Lung (tissue), 11 donors: ENCODE measurements at regions not wholly inside any gene's neighbourhood (a gene's known extent, or its start where the extent isn't known, plus 50 kb on each side); places are given as distances from the start of the nearest gene placed in this dataset.

Source experiments
- ATAC-seq: fragments of 200-7000 bp; cut with Tn5 transposase; one replicate; pipeline ENCODE4 v1.9.1; 2020; ENCODE audit warnings: moderate number of reproducible peaks; ENCODE audit not compliant: insufficient read depth, low FRiP score
- DNase-seq, 3 donors: peaks; one replicate each; pipeline ENCODE4 v3.0.0-alpha.2; 2013 to 2017
- H3K27ac ChIP-seq, 2 donors: one replicate each; pipeline ENCODE4 v1.5.1; 2013; ENCODE audit warnings: mild to moderate bottlenecking in 2 of 2, moderate library complexity in 2 of 2, control low read depth in 1 of 2, inconsistent platforms in 1 of 2, low read depth in 1 of 2, low read length in 1 of 2
- H3K27me3 ChIP-seq, 3 donors: one replicate each; pipeline ENCODE4 v1.5.1; 2013; ENCODE audit warnings: low read length in 2 of 3; ENCODE audit not compliant: control insufficient read depth in 3 of 3, insufficient read depth in 3 of 3
- H3K36me3 ChIP-seq, 4 donors: one replicate each; pipeline ENCODE4 v1.5.1; 2013; ENCODE audit warnings: low read length in 4 of 4, mild to moderate bottlenecking in 1 of 4, moderate library complexity in 1 of 4; ENCODE audit not compliant: control insufficient read depth in 4 of 4, insufficient read depth in 4 of 4
- H3K4me1 ChIP-seq, 5 donors: one replicate each; pipeline ENCODE4 v1.5.1; 2013; ENCODE audit warnings: low read length in 5 of 5, mild to moderate bottlenecking in 2 of 5, moderate library complexity in 1 of 5; ENCODE audit not compliant: control insufficient read depth in 5 of 5, insufficient read depth in 5 of 5
- H3K4me3 ChIP-seq: one replicate; pipeline ENCODE4 v1.5.1; 2013; ENCODE audit warnings: mild to moderate bottlenecking, control low read depth, moderate library complexity
- H3K9ac ChIP-seq, 2 donors: one replicate each; pipeline ENCODE4 v1.5.1; 2013; ENCODE audit warnings: low read length in 2 of 2, control low read depth in 1 of 2; ENCODE audit not compliant: insufficient read depth in 1 of 2
- H3K9me3 ChIP-seq, 4 donors: one replicate each; pipeline ENCODE4 v1.5.1; 2013; ENCODE audit warnings: low read length in 3 of 4, mild to moderate bottlenecking in 1 of 4, moderate library complexity in 1 of 4; ENCODE audit not compliant: control insufficient read depth in 4 of 4, insufficient read depth in 3 of 4
- CTCF ChIP-seq: IDR thresholded peaks from 2 replicates; pipeline ENCODE4 v1.5.1; 2012; ENCODE audit warnings: mild to moderate bottlenecking; ENCODE audit errors: control extremely low read depth, extremely low read depth
- WGBS, 2 donors: extraction: QIAGEN DNeasy Blood & Tissue Kit; methylation state at CpG; one replicate each; pipeline ENCODE4 v1.1.7; 2013; 5-methylcytosine and 5-hydroxymethylcytosine counted together
- donor health status: control.
- donor health status: control.
- donor health status: Bipolar disorder and iron deficiency.
- donor health status: healthy.
- donor health status: DM: yes; HTN: yes; CAD: no.

- no peak for TF ChIP-seq CTCF
- Histone ChIP-seq H3K9me3 (peaks cover 0 to 4% (median under 1%) of the 10 kb centered on the region in 4 donors), H3K27ac (no peak overlapping the region), H3K27me3 (no peaks in the 10 kb centered on the region), H3K4me3 (no peak overlapping the region), H3K36me3 (no peaks in the 10 kb centered on the region), H3K4me1 (no peaks in the 10 kb centered on the region), H3K9ac (no peak overlapping the region)
- 82 to 84% methylated on average over 4 of the region's 4 CpGs for WGBS, 2 donors
- ATAC-seq (no peak), DNase-seq (no peak)
Observed at GRCh38 chr20:16678779-16679178, 51.0 kb upstream of the SNRPB2 start.

GRCh38 chr20:16676891-16677290 lies 52.9 kb upstream of the SNRPB2 start:
- no peaks in the 10 kb centered on the region for H3K27me3 ChIP-seq
- H3K4me3 ChIP-seq, result no peak overlapping the region
- ATAC-seq (no peak), DNase-seq (no peak)
- no peak overlapping the region for H3K27ac ChIP-seq
- H3K36me3 ChIP-seq, result no peaks in the 10 kb centered on the region
- TF ChIP-seq CTCF, result no peak
- H3K4me1 ChIP-seq, result no peaks in the 10 kb centered on the region
- H3K9ac ChIP-seq, result no peak overlapping the region
- peaks cover 0 to 4% (median 2%) of the 10 kb centered on the region in 4 donors for H3K9me3 ChIP-seq
- 0 to 48% methylated on average over 1 of the region's 1 CpG for WGBS, 2 donors

- Histone ChIP-seq H3K36me3 (no peaks in the 10 kb centered on the region), H3K9ac (no peak overlapping the region), H3K4me3 (no peak overlapping the region), H3K27me3 (no peaks in the 10 kb centered on the region), H3K9me3 (peaks cover 0 to 4% (median 2%) of the 10 kb centered on the region in 4 donors), H3K27ac (no peak overlapping the region), H3K4me1 (no peaks in the 10 kb centered on the region)
- TF ChIP-seq CTCF, result no peak
- ATAC-seq (no peak), DNase-seq (no peak)
- WGBS, 2 donors, result 89 to 95% methylated on average over 4 of the region's 4 CpGs
Observed at GRCh38 chr20:16675001-16675564, 54.7 kb upstream of the SNRPB2 start.

- Histone ChIP-seq H3K4me3 (no peak overlapping the region), H3K27me3 (no peaks in the 10 kb centered on the region), H3K4me1 (no peaks in the 10 kb centered on the region), H3K9ac (no peak overlapping the region), H3K36me3 (no peaks in the 10 kb centered on the region), H3K9me3 (peaks cover 0 to 4% (median 2%) of the 10 kb centered on the region in 4 donors), H3K27ac (no peak overlapping the region)
- DNase-seq, result no peak
- no peak for TF ChIP-seq CTCF
- ATAC-seq, result no peak
- 78 to 95% methylated on average over 4 of the region's 4 CpGs for WGBS, 2 donors
Observed at GRCh38 chr20:16674243-16674642, 55.6 kb upstream of the SNRPB2 start.
